MCF 10A (cell line): ENCODE measurements at regions not wholly inside any gene's neighbourhood (a gene's known extent, or its start where the extent isn't known, plus 50 kb on each side); places are given as distances from the start of the nearest gene placed in this dataset.

ENCODE experiments used
- BruUV-seq: library from RNA; stranded (reverse); fragments of 400-500 nt; replicated peaks from 2 replicates; lab custom pipeline; 2021; lab: Mats Ljungman, UMichigan
- CTCF ChIA-PET: fragments of 300-600 bp; sonication (Branson Sonifier 250); formaldehyde crosslinking; extraction: SDS; loops from one replicate; lab custom pipeline; 2021; ENCODE audit warnings: antibody characterized with exemption, inconsistent platforms; lab: Yijun Ruan, JAX
- POLR2A ChIA-PET: fragments of 300-600, 350-650 bp; sonication (Branson Sonifier 250); formaldehyde crosslinking; extraction: SDS; loops from one replicate; lab custom pipeline; 2020; ENCODE audit warnings: antibody characterized with exemption, inconsistent platforms; lab: Yijun Ruan, JAX
- DNase-seq: peaks from one replicate; pipeline ENCODE4 v3.0.0-alpha.2; 2018; ENCODE audit not compliant: unreplicated experiment
- H3K27ac Mint-ChIP-seq: one replicate; pipeline ENCODE4 v1.8.0; 2022; ENCODE audit warnings: mild to moderate bottlenecking, low read depth, mixed read lengths; ENCODE audit not compliant: unreplicated experiment
- H3K27me3 Mint-ChIP-seq: one replicate; pipeline ENCODE4 v1.8.0; 2022; ENCODE audit warnings: mixed read lengths; ENCODE audit not compliant: insufficient read depth, unreplicated experiment
- H3K36me3 Mint-ChIP-seq: one replicate; pipeline ENCODE4 v1.8.0; 2022; ENCODE audit warnings: mild to moderate bottlenecking, moderate library complexity, mixed read lengths; ENCODE audit not compliant: insufficient read depth, unreplicated experiment
- H3K4me1 Mint-ChIP-seq: one replicate; pipeline ENCODE4 v1.8.0; 2022; ENCODE audit warnings: mixed read lengths; ENCODE audit not compliant: insufficient read depth, unreplicated experiment
- H3K4me3 Mint-ChIP-seq: one replicate; pipeline ENCODE4 v1.8.0; 2022; ENCODE audit warnings: mild to moderate bottlenecking, moderate library complexity, mixed read lengths; ENCODE audit not compliant: unreplicated experiment
- H3K9me3 Mint-ChIP-seq: one replicate; pipeline ENCODE4 v1.8.0; 2022; ENCODE audit warnings: mixed read lengths; ENCODE audit not compliant: unreplicated experiment
- intact Hi-C: fragments of 100-400 bp; cut with micrococcal nuclease; formaldehyde crosslinking; loops from 2 replicates; pipeline ENCODE4 v1.14.1; 2022
- TF ChIP-seq, protein P1 (sequence below): fragments of 200-600 bp; IDR thresholded peaks from one replicate; pipeline ENCODE4 v1.8.0; 2022; ENCODE audit warnings: antibody characterized with exemption, mild to moderate bottlenecking; ENCODE audit not compliant: unreplicated experiment

GRCh38 chr14:53520078-53520928 lies 367.2 kb upstream of the DDHD1 start:
- CTCF ChIA-PET: interaction anchor here (0.5 to 2.8 kb wide), 2 partner anchors 18 to 502 kb away, joined by 3 to 11 read pairs; no protein-coding TSS in a partner anchor
- no peaks in the 10 kb centered on the region for H3K36me3 Mint-ChIP-seq
- TF ChIP-seq, protein P1, sequence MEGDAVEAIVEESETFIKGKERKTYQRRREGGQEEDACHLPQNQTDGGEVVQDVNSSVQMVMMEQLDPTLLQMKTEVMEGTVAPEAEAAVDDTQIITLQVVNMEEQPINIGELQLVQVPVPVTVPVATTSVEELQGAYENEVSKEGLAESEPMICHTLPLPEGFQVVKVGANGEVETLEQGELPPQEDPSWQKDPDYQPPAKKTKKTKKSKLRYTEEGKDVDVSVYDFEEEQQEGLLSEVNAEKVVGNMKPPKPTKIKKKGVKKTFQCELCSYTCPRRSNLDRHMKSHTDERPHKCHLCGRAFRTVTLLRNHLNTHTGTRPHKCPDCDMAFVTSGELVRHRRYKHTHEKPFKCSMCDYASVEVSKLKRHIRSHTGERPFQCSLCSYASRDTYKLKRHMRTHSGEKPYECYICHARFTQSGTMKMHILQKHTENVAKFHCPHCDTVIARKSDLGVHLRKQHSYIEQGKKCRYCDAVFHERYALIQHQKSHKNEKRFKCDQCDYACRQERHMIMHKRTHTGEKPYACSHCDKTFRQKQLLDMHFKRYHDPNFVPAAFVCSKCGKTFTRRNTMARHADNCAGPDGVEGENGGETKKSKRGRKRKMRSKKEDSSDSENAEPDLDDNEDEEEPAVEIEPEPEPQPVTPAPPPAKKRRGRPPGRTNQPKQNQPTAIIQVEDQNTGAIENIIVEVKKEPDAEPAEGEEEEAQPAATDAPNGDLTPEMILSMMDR: no peak
- no peaks in the 10 kb centered on the region for H3K9me3 Mint-ChIP-seq
- H3K27ac Mint-ChIP-seq: no peak overlapping the region
- H3K27me3 Mint-ChIP-seq: no peaks in the 10 kb centered on the region
- no peak for DNase-seq
- intact Hi-C loops: no loop called here
- H3K4me3 Mint-ChIP-seq: no peak overlapping the region
- POLR2A ChIA-PET: interaction anchor here (1.0 to 1.3 kb wide), 2 partner anchors 9 to 11 kb away, joined by 3 to 4 read pairs; no protein-coding TSS in a partner anchor
- peaks cover 4% of the 10 kb centered on the region for H3K4me1 Mint-ChIP-seq
- BruUV-seq: no TSS peak

DNA sequence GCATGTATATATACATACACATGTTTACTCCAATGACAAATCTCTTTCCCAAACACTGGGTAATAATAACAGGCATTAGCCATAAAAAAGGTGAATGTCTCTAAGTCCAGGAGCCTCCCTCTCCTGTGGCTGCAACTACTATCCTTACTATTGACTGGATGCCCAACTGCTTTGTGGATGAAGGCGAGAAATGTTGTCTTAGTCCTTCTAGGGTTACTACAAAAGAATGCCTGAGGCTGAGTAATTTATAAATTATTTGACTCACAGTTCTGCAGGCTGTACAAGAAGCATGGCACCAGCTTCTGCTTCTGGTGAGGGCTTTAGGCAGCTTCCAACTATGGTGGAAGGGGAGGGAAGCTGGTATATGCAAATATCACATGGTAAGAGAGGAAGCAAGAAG lies 366.0 kb upstream of the DDHD1 start:
- POLR2A ChIA-PET: interaction anchor here (1.3 kb wide), 1 partner anchor 9 kb away, joined by 3 read pairs; no protein-coding TSS in a partner anchor
- Mint-ChIP-seq H3K4me1 (peaks cover 4% of the 10 kb centered on the region), H3K27ac (no peak overlapping the region), H3K27me3 (no peaks in the 10 kb centered on the region), H3K9me3 (no peaks in the 10 kb centered on the region), H3K4me3 (no peak overlapping the region), H3K36me3 (no peaks in the 10 kb centered on the region)
- CTCF ChIA-PET: interaction anchor here (0.8 kb wide), 1 partner anchor 67 kb away, joined by 5 read pairs; no protein-coding TSS in a partner anchor
- no peak for DNase-seq
- TF ChIP-seq, protein P1: no peak
- intact Hi-C loops: no loop called here
- no TSS peak for BruUV-seq

- no TSS peak for BruUV-seq
- no peak for DNase-seq
- Mint-ChIP-seq H3K4me1 (peaks cover 4% of the 10 kb centered on the region), H3K27me3 (no peaks in the 10 kb centered on the region), H3K27ac (no peak overlapping the region), H3K9me3 (peaks cover 7% of the 10 kb centered on the region), H3K4me3 (no peak overlapping the region), H3K36me3 (no peaks in the 10 kb centered on the region)
- intact Hi-C loops: no loop called here
- POLR2A ChIA-PET: interaction anchor here (0.7 to 1.0 kb wide), 2 partner anchors 10 to 1475 kb away, joined by 3 read pairs; no protein-coding TSS in a partner anchor
- TF ChIP-seq, protein P1: no peak
- CTCF ChIA-PET: no interaction called here
Observed at GRCh38 chr14:53517270-53517960, 364.3 kb upstream of the DDHD1 start.
